Transverse colon (tissue), 4 donors: ENCODE measurements at regions not wholly inside any gene's neighbourhood (a gene's known extent, or its start where the extent isn't known, plus 50 kb on each side); places are given as distances from the start of the nearest gene placed in this dataset.

Source experiments
- CTCF ChIP-seq, 5 experiments: fragments of 200-600 bp in 3 of 5; fragments of 450-650 bp in 2 of 5; sonication (generic) in 3 of 5; IDR thresholded peaks; 1 replicate in 2 of 5; 2 replicates in 3 of 5; pipeline ENCODE4 v1.5.1; 2016 to 2017; ENCODE audit warnings: antibody characterized with exemption in 5 of 5, inconsistent platforms in 3 of 5, mild to moderate bottlenecking in 2 of 5, moderate library complexity in 1 of 5
- POLR2A ChIP-seq: fragments of 450-650 bp; IDR thresholded peaks from one replicate; pipeline ENCODE4 v1.6.1; 2016; ENCODE audit warnings: antibody characterized with exemption, mild to moderate bottlenecking, moderate library complexity
- POLR2AphosphoS5 ChIP-seq, 3 donors: sonication (generic); formaldehyde crosslinking; IDR thresholded peaks; one replicate each; pipeline ENCODE4 v1.6.1; 2016; ENCODE audit warnings: antibody characterized with exemption in 3 of 3

- TF ChIP-seq CTCF (IDR thresholded peaks at IDR 0.05) (no peak), POLR2A (no peak), POLR2AphosphoS5 (IDR thresholded peaks at IDR 0.05) (no peak)
These were observed 179.3 kb downstream of the PTN start for GRCh38 chr7:137164251-137164650.
